Mucosa of descending colon (tissue), 3 donors: ENCODE measurements at regions not wholly inside any gene's neighbourhood (a gene's known extent, or its start where the extent isn't known, plus 50 kb on each side); places are given as distances from the start of the nearest gene placed in this dataset.

Source experiments
- ATAC-seq: fragments of 200-7000 bp; cut with Tn5 transposase; one replicate; pipeline ENCODE4 v1.9.1; 2020; ENCODE audit warnings: mild to moderate bottlenecking, moderate library complexity
- DNase-seq, 3 donors: peaks; one replicate each; pipeline ENCODE4 v3.0.0-alpha.2; 2020
- H3K36me3 ChIP-seq: fragments of 200-600 bp; one replicate; pipeline ENCODE4 v1.8.0; 2021; ENCODE audit warnings: low read depth, mild to moderate bottlenecking
- H3K4me1 ChIP-seq: fragments of 200-600 bp; one replicate; pipeline ENCODE4 v1.8.0; 2021; ENCODE audit warnings: low read depth, mild to moderate bottlenecking
- H3K4me3 ChIP-seq: fragments of 200-600 bp; one replicate; pipeline ENCODE4 v1.8.0; 2021; ENCODE audit warnings: mild to moderate bottlenecking
- H3K9me3 ChIP-seq: fragments of 200-600 bp; one replicate; pipeline ENCODE4 v1.8.0; 2021; ENCODE audit warnings: mild to moderate bottlenecking
- CTCF ChIP-seq: fragments of 200-600 bp; IDR thresholded peaks from one replicate; pipeline ENCODE4 v1.8.0; 2022; ENCODE audit warnings: antibody characterized with exemption, mild to moderate bottlenecking
- intact Hi-C, 2 donors: fragments of 100-400 bp; cut with DNase I in 1 of 2; cut with micrococcal nuclease in 1 of 2; formaldehyde crosslinking; loops; one replicate each; pipeline versions ENCODE4 v1.11.0 to v1.11.1; 2022; cut with DNase I, micrococcal nuclease
- donor health status: DM: no; HTN: no; CAD: no; lungs with moderate emphysema.
- donor health status: DM: no; HTN: no; CAD: no.
- donor health status: DM: no; HTN: yes; CAD: no.

- H3K36me3 ChIP-seq, result no peaks in the 10 kb centered on the region
- no peak for TF ChIP-seq CTCF
- DNase-seq (no peak), ATAC-seq (no peak)
- intact Hi-C loops, result no loop called here
- H3K4me1 ChIP-seq, result no peaks in the 10 kb centered on the region
- peaks cover 20% of the 10 kb centered on the region for H3K9me3 ChIP-seq
- H3K4me3 ChIP-seq, result no peak overlapping the region
These were observed 805.7 kb upstream of the GHITM start for GRCh38 chr10:83333566-83333965.

- TF ChIP-seq CTCF, result no peak
- no peak for ATAC-seq
- DNase-seq, result no peak
- Histone ChIP-seq H3K4me1 (no peaks in the 10 kb centered on the region), H3K4me3 (no peak overlapping the region), H3K36me3 (no peaks in the 10 kb centered on the region), H3K9me3 (peaks cover 11% of the 10 kb centered on the region)
- intact Hi-C loops, result no loop called here
These were observed 795.6 kb upstream of the GHITM start for GRCh38 chr10:83343676-83344075.

- ATAC-seq (no peak), DNase-seq (no peak)
- no peaks in the 10 kb centered on the region for H3K36me3 ChIP-seq
- intact Hi-C loops, result no loop called here
- TF ChIP-seq CTCF, result no peak
- H3K9me3 ChIP-seq, result peaks cover 14% of the 10 kb centered on the region
- no peak overlapping the region for H3K4me3 ChIP-seq
- no peaks in the 10 kb centered on the region for H3K4me1 ChIP-seq
These were observed 792.9 kb upstream of the GHITM start for GRCh38 chr10:83346266-83346910.

GRCh38 chr10:83352588-83352987 lies 786.7 kb upstream of the GHITM start:
- no peaks in the 10 kb centered on the region for H3K36me3 ChIP-seq
- intact Hi-C loops, result no loop called here
- no peak for DNase-seq
- no peak for TF ChIP-seq CTCF
- no peaks in the 10 kb centered on the region for H3K4me1 ChIP-seq
- peaks cover 13% of the 10 kb centered on the region for H3K9me3 ChIP-seq
- ATAC-seq, result no peak
- H3K4me3 ChIP-seq, result no peak overlapping the region

DNA sequence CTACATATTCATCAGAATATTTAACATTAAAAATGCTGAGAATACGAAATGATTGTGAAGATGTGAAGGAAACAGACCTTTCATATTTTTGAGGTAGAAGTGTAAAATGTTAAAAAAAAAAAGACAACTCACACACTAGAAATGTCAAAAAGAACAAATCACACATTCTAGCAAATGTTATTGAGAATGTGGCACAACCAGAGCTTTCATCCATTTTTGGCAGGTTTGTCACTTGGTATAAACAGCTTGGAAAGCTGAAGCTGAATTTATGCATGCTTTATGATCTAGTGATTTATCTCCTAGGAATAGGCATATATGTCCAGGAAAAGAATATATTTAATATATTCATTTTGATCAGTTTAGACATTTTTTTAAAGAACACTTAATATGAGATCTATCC lies 784.9 kb upstream of the GHITM start:
- intact Hi-C loops, result no loop called here
- ATAC-seq (no peak), DNase-seq (no peak)
- H3K36me3 ChIP-seq, result no peaks in the 10 kb centered on the region
- H3K9me3 ChIP-seq, result peaks cover 13% of the 10 kb centered on the region
- TF ChIP-seq CTCF, result no peak
- H3K4me3 ChIP-seq, result no peak overlapping the region
- H3K4me1 ChIP-seq, result no peaks in the 10 kb centered on the region

- intact Hi-C loops, result no loop called here
- Histone ChIP-seq H3K9me3 (peaks cover 11% of the 10 kb centered on the region), H3K36me3 (no peaks in the 10 kb centered on the region), H3K4me3 (no peak overlapping the region), H3K4me1 (no peaks in the 10 kb centered on the region)
- no peak for ATAC-seq
- TF ChIP-seq CTCF, result no peak
- DNase-seq, result no peak
These were observed 782.3 kb upstream of the GHITM start for GRCh38 chr10:83357004-83357403.
